ENCODE measurements at regions not wholly inside any gene's neighbourhood (a gene's known extent, or its start where the extent isn't known, plus 50 kb on each side); places are given as distances from the start of the nearest gene placed in this dataset.

DNA sequence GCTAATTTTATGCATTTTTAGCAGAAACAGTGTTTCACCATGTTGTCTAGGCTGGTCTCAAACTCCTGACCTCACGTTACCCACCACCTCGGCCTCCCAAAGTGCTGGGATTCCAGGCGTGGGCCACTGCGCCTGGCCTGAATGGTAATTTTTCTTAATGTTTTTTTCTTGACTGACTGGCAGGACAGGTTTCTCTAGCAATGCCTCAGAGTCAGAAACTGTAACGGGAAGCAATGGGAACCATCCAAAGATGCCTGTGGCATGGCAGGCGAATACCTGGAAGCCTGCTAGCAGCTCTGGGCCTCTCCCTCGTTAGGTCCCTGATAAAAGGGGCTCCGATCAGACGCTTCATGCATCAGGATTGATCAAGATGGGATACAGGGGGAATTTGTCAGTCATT lies 639.2 kb downstream of the NR2F1-AS1 start:
- ChIA-PET POLR2A (no interaction called here), SMC1A (ENCODE audit: uncharacterized antibody, unreplicated experiment) (no interaction called here), CTCF (interaction anchor here (1.0 kb wide), 1 partner anchor 13 kb away, joined by 3 read pairs; no protein-coding TSS in a partner anchor), RAD21 (ENCODE audit: unreplicated experiment) (interaction anchor here (0.6 kb wide), 1 partner anchor 117 kb away, joined by 3 read pairs; no protein-coding TSS in a partner anchor)
- Histone ChIP-seq H4K20me1 (ENCODE audit: control insufficient read depth, insufficient read depth) (no peaks in the 10 kb centered on the region), H3K9me3 (replicated peaks; ENCODE audit: control insufficient read depth, insufficient read depth, low read length) (no peaks in the 10 kb centered on the region), H3K4me1 (ENCODE audit: control insufficient read depth, insufficient read depth, low read length) (no peaks in the 10 kb centered on the region), H3K79me2 (ENCODE audit: control insufficient read depth, insufficient read depth, low read length) (no peaks in the 10 kb centered on the region), H3K27me3 (replicated peaks in 1 of 2; ENCODE audit: control insufficient read depth in 2 of 2, insufficient read depth in 2 of 2, low read length in 1 of 2) (no peaks in the 10 kb centered on the region), H3K36me3 (ENCODE audit: control insufficient read depth in 2 of 2, insufficient read depth in 2 of 2, low read length in 1 of 2) (no peaks in the 10 kb centered on the region), H3K9ac (ENCODE audit: control insufficient read depth, insufficient read depth, low read length) (no peak overlapping the region), H3K4me3 (no peak overlapping the region), H3K4me2 (ENCODE audit: control insufficient read depth, insufficient read depth) (no peak overlapping the region), H3K27ac (ENCODE audit: control insufficient read depth, insufficient read depth) (no peak overlapping the region), H2AFZ (ENCODE audit: control insufficient read depth, low read depth, low read length) (no peak overlapping the region)
- no TSS peak for BruUV-seq (replicated peaks)
- FAIRE-seq (no peak), DNase-seq (ENCODE audit: low read depth, low spot score) (no peak), ATAC-seq (no peak)
- in situ Hi-C loops (cut with MboI), result no loop called here
- intact Hi-C loops (cut with micrococcal nuclease; ENCODE audit: unreplicated experiment), result no loop called here
- TF ChIP-seq, protein P1, sequence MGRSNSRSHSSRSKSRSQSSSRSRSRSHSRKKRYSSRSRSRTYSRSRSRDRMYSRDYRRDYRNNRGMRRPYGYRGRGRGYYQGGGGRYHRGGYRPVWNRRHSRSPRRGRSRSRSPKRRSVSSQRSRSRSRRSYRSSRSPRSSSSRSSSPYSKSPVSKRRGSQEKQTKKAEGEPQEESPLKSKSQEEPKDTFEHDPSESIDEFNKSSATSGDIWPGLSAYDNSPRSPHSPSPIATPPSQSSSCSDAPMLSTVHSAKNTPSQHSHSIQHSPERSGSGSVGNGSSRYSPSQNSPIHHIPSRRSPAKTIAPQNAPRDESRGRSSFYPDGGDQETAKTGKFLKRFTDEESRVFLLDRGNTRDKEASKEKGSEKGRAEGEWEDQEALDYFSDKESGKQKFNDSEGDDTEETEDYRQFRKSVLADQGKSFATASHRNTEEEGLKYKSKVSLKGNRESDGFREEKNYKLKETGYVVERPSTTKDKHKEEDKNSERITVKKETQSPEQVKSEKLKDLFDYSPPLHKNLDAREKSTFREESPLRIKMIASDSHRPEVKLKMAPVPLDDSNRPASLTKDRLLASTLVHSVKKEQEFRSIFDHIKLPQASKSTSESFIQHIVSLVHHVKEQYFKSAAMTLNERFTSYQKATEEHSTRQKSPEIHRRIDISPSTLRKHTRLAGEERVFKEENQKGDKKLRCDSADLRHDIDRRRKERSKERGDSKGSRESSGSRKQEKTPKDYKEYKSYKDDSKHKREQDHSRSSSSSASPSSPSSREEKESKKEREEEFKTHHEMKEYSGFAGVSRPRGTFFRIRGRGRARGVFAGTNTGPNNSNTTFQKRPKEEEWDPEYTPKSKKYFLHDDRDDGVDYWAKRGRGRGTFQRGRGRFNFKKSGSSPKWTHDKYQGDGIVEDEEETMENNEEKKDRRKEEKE (IDR thresholded peaks at IDR 0.05), result no peak
- TF ChIP-seq, protein P2, sequence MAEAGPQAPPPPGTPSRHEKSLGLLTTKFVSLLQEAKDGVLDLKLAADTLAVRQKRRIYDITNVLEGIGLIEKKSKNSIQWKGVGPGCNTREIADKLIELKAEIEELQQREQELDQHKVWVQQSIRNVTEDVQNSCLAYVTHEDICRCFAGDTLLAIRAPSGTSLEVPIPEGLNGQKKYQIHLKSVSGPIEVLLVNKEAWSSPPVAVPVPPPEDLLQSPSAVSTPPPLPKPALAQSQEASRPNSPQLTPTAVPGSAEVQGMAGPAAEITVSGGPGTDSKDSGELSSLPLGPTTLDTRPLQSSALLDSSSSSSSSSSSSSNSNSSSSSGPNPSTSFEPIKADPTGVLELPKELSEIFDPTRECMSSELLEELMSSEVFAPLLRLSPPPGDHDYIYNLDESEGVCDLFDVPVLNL (IDR thresholded peaks at IDR 0.05; ENCODE audit: low read depth, low read length), result no peak
- no peak for TF ChIP-seq GATAD2B (conservative IDR thresholded peaks at IDR 0.05; ENCODE audit: low read depth)
- TF ChIP-seq MYC (IDR thresholded peaks at IDR 0.05; ENCODE audit: insufficient read depth, insufficient read length, insufficient replicate concordance, low read length, severe bottlenecking), result no peak
- no peak for TF ChIP-seq RAD21 (IDR thresholded peaks at IDR 0.05; ENCODE audit: insufficient read depth, low read depth, low read length)
- TF ChIP-seq BMI1 (IDR thresholded peaks at IDR 0.05; ENCODE audit: borderline replicate concordance), result no peak
- no peak for TF ChIP-seq BCL11A (IDR thresholded peaks at IDR 0.05; ENCODE audit: low read depth, low read length)
- TF ChIP-seq JUND (IDR thresholded peaks at IDR 0.05; ENCODE audit: low read depth, low read length), result no peak
- no peak for TF ChIP-seq DPF2 (IDR thresholded peaks at IDR 0.05)
- TF ChIP-seq SMC3 (IDR thresholded peaks at IDR 0.05; ENCODE audit: borderline replicate concordance, low read length), result no peak
- TF ChIP-seq YY1 (IDR thresholded peaks at IDR 0.05; ENCODE audit: low read depth, low read length), result no peak
- 32% methylated on average over 9 of the region's 9 CpGs for WGBS (ENCODE audit: insufficient coverage, insufficient replicate concordance, low lambda C conversion rate, missing lambda C conversion rate)

All from GM12878 (cell line).